ENCODE measurements at regions not wholly inside any gene's neighbourhood (a gene's known extent, or its start where the extent isn't known, plus 50 kb on each side); places are given as distances from the start of the nearest gene placed in this dataset.

DNA sequence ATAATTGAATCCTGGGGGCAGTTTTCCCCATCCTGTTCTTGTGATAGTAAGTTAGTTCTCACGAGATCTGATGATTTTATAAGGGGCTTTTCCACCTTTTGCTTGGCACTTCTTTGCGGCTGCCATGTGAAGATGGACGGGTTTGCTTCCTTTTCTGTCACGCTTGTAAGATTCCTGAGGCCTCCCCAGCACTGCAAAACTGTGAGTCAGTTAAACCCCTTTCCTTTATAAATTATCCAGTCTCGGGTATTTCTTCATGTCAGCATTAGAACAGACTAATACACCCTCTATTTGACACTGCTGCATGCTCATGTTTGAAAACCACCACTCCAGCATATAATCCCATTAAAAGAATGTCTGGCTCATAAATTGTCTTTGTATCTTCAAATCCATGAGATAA is 264.4 kb upstream of the ITM2A start:
- TF ChIP-seq EZH2 (IDR thresholded peaks at IDR 0.05; ENCODE audit: borderline replicate concordance, low read length): no peak
- TF ChIP-seq, protein P1, sequence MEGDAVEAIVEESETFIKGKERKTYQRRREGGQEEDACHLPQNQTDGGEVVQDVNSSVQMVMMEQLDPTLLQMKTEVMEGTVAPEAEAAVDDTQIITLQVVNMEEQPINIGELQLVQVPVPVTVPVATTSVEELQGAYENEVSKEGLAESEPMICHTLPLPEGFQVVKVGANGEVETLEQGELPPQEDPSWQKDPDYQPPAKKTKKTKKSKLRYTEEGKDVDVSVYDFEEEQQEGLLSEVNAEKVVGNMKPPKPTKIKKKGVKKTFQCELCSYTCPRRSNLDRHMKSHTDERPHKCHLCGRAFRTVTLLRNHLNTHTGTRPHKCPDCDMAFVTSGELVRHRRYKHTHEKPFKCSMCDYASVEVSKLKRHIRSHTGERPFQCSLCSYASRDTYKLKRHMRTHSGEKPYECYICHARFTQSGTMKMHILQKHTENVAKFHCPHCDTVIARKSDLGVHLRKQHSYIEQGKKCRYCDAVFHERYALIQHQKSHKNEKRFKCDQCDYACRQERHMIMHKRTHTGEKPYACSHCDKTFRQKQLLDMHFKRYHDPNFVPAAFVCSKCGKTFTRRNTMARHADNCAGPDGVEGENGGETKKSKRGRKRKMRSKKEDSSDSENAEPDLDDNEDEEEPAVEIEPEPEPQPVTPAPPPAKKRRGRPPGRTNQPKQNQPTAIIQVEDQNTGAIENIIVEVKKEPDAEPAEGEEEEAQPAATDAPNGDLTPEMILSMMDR (conservative IDR thresholded peaks at IDR 0.05 in 1 of 2, IDR thresholded peaks at IDR 0.05 in 1 of 2; ENCODE audit: extremely low read depth in 1 of 2, insufficient read depth in 1 of 2, low read depth in 1 of 2, low read length in 2 of 2): no peak
